ENCODE measurements at regions not wholly inside any gene's neighbourhood (a gene's known extent, or its start where the extent isn't known, plus 50 kb on each side); places are given as distances from the start of the nearest gene placed in this dataset.

DNA sequence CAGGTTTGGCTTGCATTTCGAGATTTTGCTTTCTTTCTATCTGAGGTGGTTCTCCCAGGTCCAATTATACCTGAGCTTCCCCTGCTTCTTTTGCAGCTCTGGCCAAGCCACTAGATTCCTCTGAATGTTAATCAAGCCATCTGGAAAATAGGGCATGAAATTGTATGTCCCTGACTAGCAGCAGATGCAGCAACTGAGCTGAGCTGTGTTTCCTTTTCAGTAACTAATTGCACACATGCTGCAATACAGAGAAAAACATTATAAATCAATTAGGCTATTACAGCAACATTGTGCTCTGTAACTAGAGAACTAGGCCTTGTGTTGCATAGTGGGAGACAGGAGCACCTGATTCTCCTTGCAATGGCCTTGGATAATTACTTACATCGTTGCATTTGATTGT, 408.3 kb downstream of the ETS1 start:
- Mint-ChIP-seq H3K4me3 (no peak overlapping the region), H3K36me3 (no peaks in the 10 kb centered on the region), H3K4me1 (no peaks in the 10 kb centered on the region), H3K9me3 (no peaks in the 10 kb centered on the region), H3K27me3 (peaks cover 4 to 6% of the 10 kb centered on the region in 2 donors), H3K27ac (no peak overlapping the region)
- no peak for ATAC-seq (replicated peaks)
- DNase-seq = no peak

- DNase-seq = no peak
- Mint-ChIP-seq H3K9me3 (no peaks in the 10 kb centered on the region), H3K27me3 (peaks cover 0 to 4% of the 10 kb centered on the region in 2 donors)
These were observed 412.7 kb downstream of the ETS1 start for GRCh38 chr11:128174465-128175291.

DNA sequence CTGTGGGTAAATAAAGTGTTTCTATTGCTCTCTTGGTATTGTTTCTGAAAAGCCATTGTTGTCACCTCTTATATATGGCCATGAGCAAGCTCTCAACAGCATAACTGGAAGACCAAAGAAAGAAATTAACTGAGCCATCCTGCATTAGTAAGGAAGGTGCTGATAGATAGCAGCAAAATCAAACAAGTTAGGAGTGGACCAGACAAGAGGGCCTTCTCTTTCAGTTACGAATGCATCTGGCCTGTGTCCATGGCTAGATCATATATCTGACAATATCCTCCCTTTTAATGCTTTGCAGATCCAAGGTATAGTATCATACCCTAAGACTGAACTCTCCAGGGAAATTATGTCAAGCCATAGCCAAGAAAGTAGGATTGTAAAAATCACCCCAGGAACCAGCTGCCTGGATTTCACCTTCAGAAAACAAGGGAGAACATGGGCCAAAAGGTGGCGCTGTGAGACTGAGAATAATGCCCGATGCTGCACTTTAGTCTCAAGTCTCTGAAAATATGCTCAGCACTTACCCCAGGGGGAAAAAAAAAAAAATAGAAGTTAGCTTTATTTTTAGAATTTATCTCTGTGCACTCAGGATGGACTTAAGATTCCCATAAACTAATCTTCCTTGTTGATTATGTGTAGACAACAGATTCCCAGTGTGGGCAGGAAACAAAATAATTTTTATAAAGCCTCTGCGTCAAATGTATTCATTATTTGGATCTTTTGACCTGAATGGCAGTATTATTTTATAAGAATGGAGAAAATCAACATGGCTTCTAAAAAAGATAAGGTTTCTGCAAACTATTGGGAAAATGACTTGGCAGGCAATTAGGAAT, 415.1 kb downstream of the ETS1 start:
- no peak overlapping the region for H3K4me3 Mint-ChIP-seq
- peaks cover 3 to 4% of the 10 kb centered on the region in 2 donors for H3K4me1 Mint-ChIP-seq
- H3K27me3 Mint-ChIP-seq = peaks cover 10 to 13% of the 10 kb centered on the region in 2 donors
- H3K36me3 Mint-ChIP-seq = no peaks in the 10 kb centered on the region
- no peak overlapping the region for H3K27ac Mint-ChIP-seq
- no peaks in the 10 kb centered on the region for H3K9me3 Mint-ChIP-seq
- ATAC-seq (replicated peaks) = peak; percentile 77 to 86
- peak; percentile 60 for DNase-seq

More at GRCh38 chr11:128174465-128175291, 412.7 kb downstream of the ETS1 start:
- ATAC-seq (replicated peaks) = no peak
- Mint-ChIP-seq H3K36me3 (no peaks in the 10 kb centered on the region), H3K4me3 (no peak overlapping the region), H3K4me1 (peaks cover 3 to 4% of the 10 kb centered on the region in 2 donors), H3K27ac (no peak overlapping the region)

DNA sequence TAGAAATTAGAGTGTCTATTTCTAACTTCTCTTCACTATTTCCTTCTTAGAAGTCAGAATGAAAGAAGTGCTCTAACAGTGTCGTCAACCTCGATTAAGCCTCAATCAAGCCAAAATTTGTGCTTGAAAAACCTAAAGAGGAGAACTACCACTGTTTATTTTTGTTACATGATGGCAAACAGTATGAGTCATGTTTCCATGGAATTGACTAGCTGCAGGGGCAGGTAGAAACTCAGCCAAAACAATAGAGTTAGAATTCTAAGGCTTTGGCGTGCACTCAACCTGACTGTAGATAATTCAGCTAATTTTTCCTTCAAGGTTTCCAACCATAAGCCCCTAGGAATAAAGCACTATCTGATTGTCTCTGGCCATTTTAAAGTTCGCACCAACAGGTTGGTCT, 415.9 kb downstream of the ETS1 start:
- Mint-ChIP-seq H3K9me3 (no peaks in the 10 kb centered on the region), H3K27me3 (peaks cover 10 to 13% of the 10 kb centered on the region in 2 donors), H3K4me3 (no peak overlapping the region), H3K27ac (no peak overlapping the region), H3K36me3 (no peaks in the 10 kb centered on the region), H3K4me1 (peaks cover 3 to 4% of the 10 kb centered on the region in 2 donors)
- ATAC-seq (replicated peaks) = peak; percentile 34 to 51
- DNase-seq = no peak

DNA sequence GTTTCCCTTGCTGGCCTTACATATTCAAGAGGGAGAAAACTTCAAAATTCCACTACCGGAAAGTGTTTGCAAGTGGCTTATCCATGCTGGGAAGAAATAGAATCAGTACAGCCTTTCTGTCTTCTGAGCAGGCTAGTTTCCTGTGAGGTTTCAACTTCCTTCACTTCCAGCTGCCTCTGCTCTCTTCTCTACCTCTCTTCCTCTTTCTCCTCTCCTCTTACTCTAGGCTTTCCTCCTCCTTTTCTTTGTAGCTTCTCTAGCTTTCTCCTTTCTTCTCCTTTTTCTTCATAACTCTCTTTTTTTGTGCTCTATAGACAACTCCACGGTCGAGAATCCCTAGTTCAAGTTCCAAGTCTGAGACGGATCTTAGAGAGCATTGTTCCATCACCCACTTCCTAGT, 421.8 kb downstream of the ETS1 start:
- no peaks in the 10 kb centered on the region for H3K9me3 Mint-ChIP-seq
- no peak overlapping the region for H3K27ac Mint-ChIP-seq
- no peak overlapping the region for H3K4me3 Mint-ChIP-seq

GRCh38 chr11:128164080-128164741, 423.1 kb downstream of the ETS1 start:
- no peak overlapping the region for H3K4me3 Mint-ChIP-seq
- H3K27me3 Mint-ChIP-seq = peaks cover 10 to 13% of the 10 kb centered on the region in 2 donors
- DNase-seq (no peak), ATAC-seq (replicated peaks) (no peak)
- H3K36me3 Mint-ChIP-seq = no peaks in the 10 kb centered on the region
- H3K4me1 Mint-ChIP-seq = peaks cover 3 to 5% of the 10 kb centered on the region in 2 donors
- H3K27ac Mint-ChIP-seq = no peak overlapping the region
- H3K9me3 Mint-ChIP-seq = no peaks in the 10 kb centered on the region

More for the DNA sequence above, 421.8 kb downstream of the ETS1 start:
- DNase-seq (no peak), ATAC-seq (replicated peaks) (no peak)
- Mint-ChIP-seq H3K27me3 (peaks cover 10 to 13% of the 10 kb centered on the region in 2 donors), H3K4me1 (peaks cover 3 to 5% of the 10 kb centered on the region in 2 donors), H3K36me3 (no peaks in the 10 kb centered on the region)

GRCh38 chr11:128161994-128162393, 425.4 kb downstream of the ETS1 start:
- ATAC-seq (replicated peaks) (no peak), DNase-seq (no peak)
- Mint-ChIP-seq H3K4me1 (peaks cover 3 to 5% of the 10 kb centered on the region in 2 donors), H3K36me3 (no peaks in the 10 kb centered on the region), H3K9me3 (no peaks in the 10 kb centered on the region), H3K4me3 (no peak overlapping the region), H3K27me3 (peaks cover 2% of the 10 kb centered on the region in 2 donors), H3K27ac (no peak overlapping the region)

- H3K4me3 Mint-ChIP-seq = no peak overlapping the region
- H3K36me3 Mint-ChIP-seq = no peaks in the 10 kb centered on the region
- peaks cover 4 to 5% of the 10 kb centered on the region in 2 donors for H3K27me3 Mint-ChIP-seq
- no peaks in the 10 kb centered on the region for H3K9me3 Mint-ChIP-seq
- H3K4me1 Mint-ChIP-seq = peaks cover 3 to 5% of the 10 kb centered on the region in 2 donors
- ATAC-seq (replicated peaks) (no peak), DNase-seq (no peak)
- no peak overlapping the region for H3K27ac Mint-ChIP-seq
These were observed 425.9 kb downstream of the ETS1 start for GRCh38 chr11:128161436-128161835.

- Mint-ChIP-seq H3K4me3 (no peak overlapping the region), H3K4me1 (no peaks in the 10 kb centered on the region), H3K27me3 (peaks cover 5 to 7% of the 10 kb centered on the region in 2 donors), H3K27ac (no peak overlapping the region), H3K36me3 (no peaks in the 10 kb centered on the region), H3K9me3 (no peaks in the 10 kb centered on the region)
- ATAC-seq (replicated peaks) (no peak), DNase-seq (no peak)
These were observed 428.5 kb downstream of the ETS1 start for GRCh38 chr11:128158860-128159259.

DNA sequence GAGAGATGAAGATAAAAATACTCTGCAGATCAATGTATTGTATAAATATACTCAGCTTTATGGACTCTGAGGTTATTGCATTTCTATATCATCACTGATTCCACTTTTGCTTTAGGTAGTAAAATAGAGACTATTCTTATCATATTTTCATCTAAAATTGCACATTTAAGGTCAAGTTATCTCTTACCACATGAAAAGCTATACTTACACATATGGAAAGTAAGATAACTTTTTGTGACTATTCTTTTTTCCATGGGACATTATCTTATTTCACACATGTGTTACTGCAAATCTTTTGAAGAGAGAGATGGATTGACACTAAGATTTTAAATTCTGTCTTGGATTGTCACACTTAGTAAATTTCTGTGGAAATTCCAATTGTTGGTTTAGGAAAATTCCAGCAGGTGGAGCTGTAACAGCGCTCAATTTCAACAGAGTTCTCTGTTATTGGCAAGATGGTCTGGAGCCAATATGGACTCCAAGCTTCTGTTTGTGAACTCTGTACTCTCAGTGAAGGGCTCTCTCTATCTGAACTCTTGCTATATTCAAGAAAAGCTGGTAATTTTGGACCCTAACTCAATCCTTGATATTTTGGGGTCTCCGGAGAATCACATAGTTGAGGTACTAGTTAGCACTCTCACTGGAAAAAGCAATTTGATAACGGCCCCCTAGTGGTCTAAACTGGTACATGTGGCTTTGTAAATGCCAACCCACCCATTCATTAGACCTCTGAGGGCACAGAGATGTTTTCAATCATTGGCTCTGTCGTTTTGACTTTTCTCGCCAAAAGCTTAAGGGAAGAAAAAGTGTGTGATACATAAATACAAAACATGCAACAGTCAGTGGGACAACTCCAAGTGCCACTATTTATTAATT, 429.7 kb downstream of the ETS1 start:
- Mint-ChIP-seq H3K9me3 (no peaks in the 10 kb centered on the region), H3K4me1 (no peaks in the 10 kb centered on the region), H3K27me3 (peaks cover 5 to 7% of the 10 kb centered on the region in 2 donors), H3K27ac (no peak overlapping the region), H3K36me3 (no peaks in the 10 kb centered on the region), H3K4me3 (peak overlapping the region; percentile 73 to 76)
- ATAC-seq (replicated peaks) (peak; percentile 89 to 91), DNase-seq (peak; percentile 39)

DNA sequence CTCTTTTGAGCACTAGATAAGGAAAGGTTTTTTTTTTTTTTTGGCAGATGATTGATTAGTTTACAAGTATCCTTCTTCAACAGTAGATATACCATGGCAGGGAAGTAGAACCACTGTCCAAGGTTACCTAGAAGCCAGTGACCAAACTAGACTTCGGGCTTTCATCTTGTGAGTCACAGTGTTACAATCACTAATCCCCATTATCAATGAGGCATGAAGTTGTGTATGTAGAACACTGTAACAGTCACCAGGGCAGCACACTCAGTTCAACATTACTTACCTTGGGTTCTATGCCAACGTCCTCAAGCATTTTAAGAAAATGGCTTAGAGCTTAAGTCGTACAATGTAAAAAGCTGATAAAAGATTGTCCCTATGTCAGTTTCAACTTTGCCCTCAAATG, 430.9 kb downstream of the ETS1 start:
- no peaks in the 10 kb centered on the region for H3K4me1 Mint-ChIP-seq
- ATAC-seq (replicated peaks) = no peak
- H3K27me3 Mint-ChIP-seq = peaks cover 5 to 7% of the 10 kb centered on the region in 2 donors
- no peaks in the 10 kb centered on the region for H3K36me3 Mint-ChIP-seq
- H3K4me3 Mint-ChIP-seq = no peak overlapping the region
- no peak overlapping the region for H3K27ac Mint-ChIP-seq
- H3K9me3 Mint-ChIP-seq = no peaks in the 10 kb centered on the region
- no peak for DNase-seq

- no peaks in the 10 kb centered on the region for H3K4me1 Mint-ChIP-seq
- H3K27me3 Mint-ChIP-seq = peaks cover 5 to 11% of the 10 kb centered on the region in 2 donors
- DNase-seq (no peak), ATAC-seq (replicated peaks) (no peak)
- no peak overlapping the region for H3K4me3 Mint-ChIP-seq
- H3K9me3 Mint-ChIP-seq = no peaks in the 10 kb centered on the region
- H3K36me3 Mint-ChIP-seq = no peaks in the 10 kb centered on the region
- H3K27ac Mint-ChIP-seq = no peak overlapping the region
These were observed 431.8 kb downstream of the ETS1 start for GRCh38 chr11:128155590-128155989.

DNA sequence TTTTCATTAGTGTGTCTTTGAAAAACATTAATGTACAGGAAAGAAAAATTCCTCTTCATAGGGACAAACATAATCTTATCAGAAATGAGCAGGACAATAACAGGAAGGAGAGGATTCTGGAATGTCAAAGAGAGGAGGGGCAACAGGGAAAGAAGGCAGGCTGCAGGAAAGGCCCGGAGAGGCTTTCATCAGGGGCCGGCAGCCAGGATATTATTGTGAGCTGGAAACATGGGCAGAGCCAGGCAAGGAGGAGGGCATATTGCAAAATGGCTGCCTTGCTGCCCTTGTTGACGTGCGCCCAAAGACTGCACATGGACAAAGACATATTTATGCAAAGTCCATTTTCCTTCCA, 433.7 kb downstream of the ETS1 start:
- no peak overlapping the region for H3K4me3 Mint-ChIP-seq
- H3K27ac Mint-ChIP-seq = no peak overlapping the region
- peaks cover 6 to 11% of the 10 kb centered on the region in 2 donors for H3K27me3 Mint-ChIP-seq
- no peaks in the 10 kb centered on the region for H3K36me3 Mint-ChIP-seq
- DNase-seq = no peak
- no peak for ATAC-seq (replicated peaks)
- no peaks in the 10 kb centered on the region for H3K4me1 Mint-ChIP-seq
- no peaks in the 10 kb centered on the region for H3K9me3 Mint-ChIP-seq
